ENCODE measurements at regions not wholly inside any gene's neighbourhood (a gene's known extent, or its start where the extent isn't known, plus 50 kb on each side); places are given as distances from the start of the nearest gene placed in this dataset.

DNA sequence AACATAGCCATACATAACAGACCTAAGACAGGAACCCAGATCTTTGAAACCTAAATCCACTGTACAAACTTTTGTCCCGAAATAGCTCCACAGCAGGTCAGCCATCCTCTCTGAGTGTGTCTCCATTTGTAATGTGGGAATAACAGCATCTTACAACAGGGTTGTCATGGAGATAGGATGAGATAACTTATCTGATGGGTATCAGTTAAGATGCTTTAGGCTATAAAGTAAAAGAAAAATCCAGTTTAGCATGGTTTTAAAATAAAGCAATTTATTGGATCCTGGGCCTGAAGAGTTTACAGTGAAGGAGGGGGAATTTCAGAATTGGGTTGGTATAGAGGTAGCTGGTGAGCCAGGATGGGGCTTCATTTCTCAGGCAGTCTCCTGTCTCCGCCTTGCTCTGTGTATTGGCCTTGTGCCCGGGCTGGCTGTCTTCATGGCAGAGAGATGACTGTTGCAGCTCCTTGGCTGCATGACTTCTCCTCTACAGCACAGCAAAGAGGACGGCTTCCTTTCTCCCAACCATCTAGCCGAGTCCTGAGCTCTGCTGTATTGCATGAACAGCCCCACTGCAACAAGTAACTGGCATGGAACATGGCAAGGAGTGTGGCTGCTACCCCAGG is 131.9 kb upstream of the PROK2 start:
- TF ChIP-seq, protein P1, sequence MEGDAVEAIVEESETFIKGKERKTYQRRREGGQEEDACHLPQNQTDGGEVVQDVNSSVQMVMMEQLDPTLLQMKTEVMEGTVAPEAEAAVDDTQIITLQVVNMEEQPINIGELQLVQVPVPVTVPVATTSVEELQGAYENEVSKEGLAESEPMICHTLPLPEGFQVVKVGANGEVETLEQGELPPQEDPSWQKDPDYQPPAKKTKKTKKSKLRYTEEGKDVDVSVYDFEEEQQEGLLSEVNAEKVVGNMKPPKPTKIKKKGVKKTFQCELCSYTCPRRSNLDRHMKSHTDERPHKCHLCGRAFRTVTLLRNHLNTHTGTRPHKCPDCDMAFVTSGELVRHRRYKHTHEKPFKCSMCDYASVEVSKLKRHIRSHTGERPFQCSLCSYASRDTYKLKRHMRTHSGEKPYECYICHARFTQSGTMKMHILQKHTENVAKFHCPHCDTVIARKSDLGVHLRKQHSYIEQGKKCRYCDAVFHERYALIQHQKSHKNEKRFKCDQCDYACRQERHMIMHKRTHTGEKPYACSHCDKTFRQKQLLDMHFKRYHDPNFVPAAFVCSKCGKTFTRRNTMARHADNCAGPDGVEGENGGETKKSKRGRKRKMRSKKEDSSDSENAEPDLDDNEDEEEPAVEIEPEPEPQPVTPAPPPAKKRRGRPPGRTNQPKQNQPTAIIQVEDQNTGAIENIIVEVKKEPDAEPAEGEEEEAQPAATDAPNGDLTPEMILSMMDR (IDR thresholded peaks at IDR 0.05), result no peak
- TF ChIP-seq ZFX (IDR thresholded peaks at IDR 0.05; ENCODE audit: borderline replicate concordance), result no peak
- no peak overlapping the region for H3K27ac ChIP-seq

DNA sequence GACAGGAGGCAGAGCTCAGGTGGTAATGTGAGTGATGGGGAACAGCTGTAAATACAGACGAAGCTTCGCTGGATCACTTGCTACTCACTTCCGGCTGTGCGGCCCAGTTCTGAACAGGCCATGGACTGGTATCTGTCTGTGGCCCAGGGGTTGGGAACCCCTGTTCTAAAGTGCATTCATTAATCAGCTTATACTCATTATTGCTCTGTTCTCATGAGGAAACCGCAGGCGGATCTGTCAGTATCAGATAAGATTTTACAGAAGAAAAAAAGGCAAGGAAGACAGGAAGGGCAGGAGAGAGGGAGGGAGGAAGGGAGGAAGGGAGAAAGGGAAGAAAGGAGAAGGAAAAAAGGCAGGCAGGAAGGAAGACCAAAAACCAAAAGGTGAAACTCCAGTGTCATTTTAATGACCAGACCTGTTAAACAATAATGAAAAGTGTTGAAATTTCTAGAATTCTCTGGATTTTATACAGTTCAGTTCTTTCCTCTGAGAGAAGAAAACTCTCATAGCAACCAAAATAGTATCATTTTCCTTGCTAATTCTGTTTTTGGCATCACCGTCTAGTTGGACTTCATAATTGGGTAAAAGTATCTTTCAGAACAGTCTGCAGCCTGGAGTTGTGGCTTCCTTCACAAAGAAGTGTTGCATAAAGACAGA is 128.0 kb upstream of the PROK2 start:
- H3K27ac ChIP-seq, result no peak overlapping the region
- TF ChIP-seq ZFX (IDR thresholded peaks at IDR 0.05; ENCODE audit: borderline replicate concordance), result no peak
- TF ChIP-seq, protein P1 (IDR thresholded peaks at IDR 0.05), result no peak

DNA sequence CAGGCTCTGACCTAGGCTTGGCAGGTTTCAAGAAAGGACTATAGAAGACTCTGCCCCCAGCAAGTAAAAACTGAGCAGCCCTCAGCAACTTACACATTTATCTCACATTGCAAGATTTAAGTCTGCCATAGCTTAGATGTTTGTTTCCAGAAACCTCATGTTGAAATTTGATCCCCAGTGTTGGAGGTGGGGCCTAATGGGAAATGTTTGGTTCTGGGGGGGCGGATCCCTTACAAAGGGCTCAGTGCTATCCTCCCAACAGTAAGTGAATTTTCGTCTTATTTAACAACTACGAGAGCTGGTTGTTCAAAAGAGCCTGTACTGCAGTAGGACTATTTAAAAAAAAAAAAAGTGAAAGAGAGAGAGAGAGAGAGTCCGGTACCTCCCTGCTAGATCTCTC is 125.2 kb upstream of the PROK2 start:
- H3K27ac ChIP-seq, result no peak overlapping the region
- TF ChIP-seq, protein P1 (IDR thresholded peaks at IDR 0.05), result no peak
- no peak for TF ChIP-seq ZFX (IDR thresholded peaks at IDR 0.05; ENCODE audit: borderline replicate concordance)

DNA sequence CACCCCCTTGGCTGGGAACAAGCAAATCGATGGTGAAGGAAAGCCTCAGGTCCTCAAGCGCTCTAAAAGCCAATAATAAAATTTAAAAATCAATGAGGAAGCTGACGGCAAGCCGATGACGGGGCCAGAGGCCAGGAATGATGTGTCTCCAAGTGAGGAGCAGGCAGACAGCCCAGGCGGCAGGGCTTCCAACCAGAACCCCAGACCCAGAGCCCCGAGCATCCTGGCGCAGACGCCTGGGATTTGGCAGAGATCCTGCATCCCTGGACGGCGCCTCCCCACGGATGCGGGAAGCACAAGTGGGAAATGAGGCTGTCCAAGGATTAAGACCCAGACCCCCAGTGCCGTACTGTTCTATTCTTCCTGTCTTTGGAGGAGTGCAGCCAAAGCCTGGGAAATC is 123.0 kb upstream of the PROK2 start:
- TF ChIP-seq, protein P1 (IDR thresholded peaks at IDR 0.05), result no peak
- no peak for TF ChIP-seq ZFX (IDR thresholded peaks at IDR 0.05; ENCODE audit: borderline replicate concordance)
- H3K27ac ChIP-seq, result no peak overlapping the region

DNA sequence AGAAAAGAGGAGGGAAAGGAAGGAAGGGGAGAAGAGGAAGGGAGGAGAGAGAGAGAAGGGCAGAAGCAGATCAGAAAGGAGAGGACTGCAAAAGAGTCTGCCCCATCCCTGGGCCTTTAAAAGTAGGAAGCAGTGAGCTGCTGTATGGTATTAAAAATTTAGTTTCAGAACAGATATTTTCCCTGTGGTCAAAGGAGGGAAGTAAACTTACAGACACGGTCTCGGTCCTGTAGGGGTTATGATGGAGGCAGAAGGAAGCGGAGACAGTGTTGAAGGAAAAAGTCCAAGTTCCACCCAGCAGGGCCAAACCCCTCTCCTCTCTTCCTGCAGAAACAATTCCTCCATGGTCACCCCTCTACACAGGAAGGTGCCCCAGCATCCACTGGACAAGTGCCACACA is 122.0 kb upstream of the PROK2 start:
- no peak overlapping the region for H3K27ac ChIP-seq
- TF ChIP-seq, protein P1 (IDR thresholded peaks at IDR 0.05), result no peak
- no peak for TF ChIP-seq ZFX (IDR thresholded peaks at IDR 0.05; ENCODE audit: borderline replicate concordance)

DNA sequence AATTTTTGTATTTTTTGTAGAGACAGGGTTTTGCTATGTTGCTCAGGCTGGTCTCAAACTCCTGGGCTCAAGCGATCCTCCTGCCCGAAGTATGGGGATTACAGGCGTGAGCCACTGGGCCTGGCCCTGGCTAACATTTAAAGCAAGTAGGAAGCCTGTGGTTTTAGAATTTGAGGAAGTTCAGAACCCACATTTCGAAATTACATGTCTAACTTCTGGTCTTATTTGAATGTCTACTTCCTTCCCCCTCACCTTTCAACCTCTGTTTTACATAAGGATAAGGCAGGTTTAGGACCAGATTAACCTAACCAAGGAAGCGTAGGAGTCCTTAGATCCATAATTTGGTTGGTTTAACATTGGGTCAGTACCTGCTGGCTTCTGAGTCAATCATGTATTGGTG is 120.5 kb upstream of the PROK2 start:
- no peak for TF ChIP-seq ZFX (IDR thresholded peaks at IDR 0.05; ENCODE audit: borderline replicate concordance)
- TF ChIP-seq, protein P1 (IDR thresholded peaks at IDR 0.05), result no peak
- no peak overlapping the region for H3K27ac ChIP-seq

DNA sequence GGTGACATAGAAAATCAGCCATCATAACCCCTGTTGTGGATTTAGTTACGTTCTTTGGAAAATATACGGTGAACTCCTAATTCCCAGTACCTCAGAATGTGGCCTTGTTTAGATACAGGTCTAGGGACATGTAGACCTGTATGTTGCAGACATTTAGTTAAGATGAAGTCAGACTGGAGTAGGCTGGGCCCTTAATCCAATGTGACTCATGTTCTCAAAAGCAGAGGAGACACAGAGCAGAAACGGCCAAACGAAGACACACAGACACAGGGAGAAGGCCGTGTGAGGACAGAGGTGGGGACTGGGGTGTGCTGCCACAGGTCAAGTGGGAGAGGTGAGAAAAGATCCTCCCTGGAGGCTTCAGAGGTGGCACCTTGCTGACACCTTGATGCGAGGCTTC is 119.0 kb upstream of the PROK2 start:
- H3K27ac ChIP-seq, result no peak overlapping the region
- TF ChIP-seq, protein P1 (IDR thresholded peaks at IDR 0.05), result no peak
- no peak for TF ChIP-seq ZFX (IDR thresholded peaks at IDR 0.05; ENCODE audit: borderline replicate concordance)
